Retinal pigment epithelial cell (primary cell): ENCODE measurements at regions not wholly inside any gene's neighbourhood (a gene's known extent, or its start where the extent isn't known, plus 50 kb on each side); places are given as distances from the start of the nearest gene placed in this dataset.

Source experiments
- DNase-seq: peaks from one replicate; pipeline ENCODE4 v3.0.0-alpha.2; 2010; ENCODE audit warnings: low read depth
- H3K4me3 ChIP-seq: 2 replicates; pipeline ENCODE4 v1.5.1; 2011; ENCODE audit warnings: mild to moderate bottlenecking, low read length, control low read depth, moderate library complexity
- CTCF ChIP-seq: conservative IDR thresholded peaks from 2 replicates; pipeline ENCODE4 v1.5.1; 2011; ENCODE audit warnings: low read depth, low read length, control low read depth, inconsistent platforms

GRCh38 chr2:186427970-186428369, 58.1 kb upstream of the ZC3H15 start:
- no peak overlapping the region for H3K4me3 ChIP-seq
- TF ChIP-seq CTCF: no peak
- DNase-seq: no peak

- H3K4me3 ChIP-seq: no peak overlapping the region
- no peak for DNase-seq
- no peak for TF ChIP-seq CTCF
Observed at GRCh38 chr2:186429104-186429503, 57.0 kb upstream of the ZC3H15 start.

GRCh38 chr2:186431306-186431705, 54.8 kb upstream of the ZC3H15 start:
- no peak overlapping the region for H3K4me3 ChIP-seq
- no peak for TF ChIP-seq CTCF
- no peak for DNase-seq

- DNase-seq: no peak
- H3K4me3 ChIP-seq: no peak overlapping the region
- TF ChIP-seq CTCF: no peak
Observed at GRCh38 chr2:186433040-186433439, 53.0 kb upstream of the ZC3H15 start.

GRCh38 chr2:186433777-186434432, 52.2 kb upstream of the ZC3H15 start:
- no peak overlapping the region for H3K4me3 ChIP-seq
- no peak for DNase-seq
- no peak for TF ChIP-seq CTCF
